ENCODE measurements at regions not wholly inside any gene's neighbourhood (a gene's known extent, or its start where the extent isn't known, plus 50 kb on each side); places are given as distances from the start of the nearest gene placed in this dataset.

DNA sequence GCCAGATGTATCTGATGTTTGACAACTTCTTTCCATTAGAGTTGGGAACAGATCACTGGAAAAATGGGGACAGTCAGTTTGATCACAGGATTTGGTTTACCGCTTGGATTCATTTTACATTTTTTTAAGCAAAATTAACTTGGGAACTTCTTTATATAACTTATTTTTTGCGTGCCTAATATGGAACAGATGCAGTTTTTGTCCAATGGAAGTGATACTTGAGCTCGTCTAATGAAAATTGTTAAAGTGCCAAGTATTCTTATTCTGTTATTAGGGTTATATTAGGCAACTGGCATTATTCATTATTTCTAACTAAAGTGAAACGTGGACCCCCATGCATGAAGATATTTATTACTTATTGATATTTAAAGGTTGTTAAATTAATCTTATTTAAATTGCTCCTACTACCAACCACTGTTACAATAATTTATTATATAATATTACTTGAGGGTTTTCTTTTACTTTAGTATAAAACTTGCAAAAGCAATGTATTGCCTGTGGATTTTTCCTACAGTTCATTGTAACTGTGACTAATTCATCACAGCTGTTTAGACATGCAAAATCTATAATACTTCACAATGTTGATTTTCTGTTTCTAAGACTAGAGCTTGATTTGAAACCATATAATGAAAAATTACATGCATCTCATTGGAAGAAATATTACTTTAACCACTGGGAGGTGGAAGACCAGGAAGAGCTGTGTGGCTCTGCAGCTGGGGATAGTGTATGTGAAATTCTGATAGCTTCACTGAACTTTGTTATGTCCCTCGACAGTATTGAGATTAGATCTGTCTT, 787.3 kb upstream of the WWC1 start:
- H3K4me3 ChIP-seq: no peak overlapping the region
- no peak for DNase-seq (ENCODE audit: low spot score)
- no peak overlapping the region for H3K27ac ChIP-seq
- TF ChIP-seq, protein P1, sequence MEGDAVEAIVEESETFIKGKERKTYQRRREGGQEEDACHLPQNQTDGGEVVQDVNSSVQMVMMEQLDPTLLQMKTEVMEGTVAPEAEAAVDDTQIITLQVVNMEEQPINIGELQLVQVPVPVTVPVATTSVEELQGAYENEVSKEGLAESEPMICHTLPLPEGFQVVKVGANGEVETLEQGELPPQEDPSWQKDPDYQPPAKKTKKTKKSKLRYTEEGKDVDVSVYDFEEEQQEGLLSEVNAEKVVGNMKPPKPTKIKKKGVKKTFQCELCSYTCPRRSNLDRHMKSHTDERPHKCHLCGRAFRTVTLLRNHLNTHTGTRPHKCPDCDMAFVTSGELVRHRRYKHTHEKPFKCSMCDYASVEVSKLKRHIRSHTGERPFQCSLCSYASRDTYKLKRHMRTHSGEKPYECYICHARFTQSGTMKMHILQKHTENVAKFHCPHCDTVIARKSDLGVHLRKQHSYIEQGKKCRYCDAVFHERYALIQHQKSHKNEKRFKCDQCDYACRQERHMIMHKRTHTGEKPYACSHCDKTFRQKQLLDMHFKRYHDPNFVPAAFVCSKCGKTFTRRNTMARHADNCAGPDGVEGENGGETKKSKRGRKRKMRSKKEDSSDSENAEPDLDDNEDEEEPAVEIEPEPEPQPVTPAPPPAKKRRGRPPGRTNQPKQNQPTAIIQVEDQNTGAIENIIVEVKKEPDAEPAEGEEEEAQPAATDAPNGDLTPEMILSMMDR (IDR thresholded peaks at IDR 0.05): no peak

DNA sequence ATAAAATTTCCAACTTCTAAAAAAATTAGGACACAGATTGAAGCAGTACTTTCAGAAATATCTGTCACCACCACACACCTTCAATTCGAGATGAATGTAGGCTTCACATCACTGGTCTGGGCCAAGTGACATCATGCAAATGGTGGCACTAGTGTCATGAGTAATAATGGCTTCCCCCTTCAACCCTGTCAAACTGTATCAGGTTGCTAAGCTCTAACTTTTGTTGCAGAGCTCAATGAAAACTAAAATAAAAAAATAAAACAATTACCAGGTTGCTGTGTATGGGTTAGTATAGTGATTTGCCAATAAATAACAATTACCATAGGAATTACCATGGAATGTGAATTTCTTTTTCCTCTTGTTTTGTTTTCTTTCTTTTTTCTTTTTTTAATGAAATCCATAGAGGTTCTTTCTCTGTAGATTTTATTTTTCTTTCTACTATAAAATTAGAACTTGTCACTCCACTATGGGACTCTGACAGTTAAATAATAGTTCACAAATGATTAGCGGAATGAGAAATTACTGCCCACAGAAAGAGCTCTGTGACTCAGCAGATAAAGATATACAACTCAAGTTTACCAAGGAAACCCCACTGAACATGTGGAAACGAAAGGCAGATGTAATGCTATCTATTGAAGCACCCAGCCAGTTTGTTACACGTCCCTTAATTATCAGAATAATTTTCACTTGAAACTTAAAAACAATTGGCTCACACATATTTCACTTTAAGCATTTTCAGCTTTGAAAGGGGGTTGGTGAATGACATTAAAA, 783.8 kb upstream of the WWC1 start:
- no peak overlapping the region for H3K27ac ChIP-seq
- DNase-seq (ENCODE audit: low spot score): no peak
- TF ChIP-seq, protein P1 (IDR thresholded peaks at IDR 0.05): no peak
- H3K4me3 ChIP-seq: no peak overlapping the region

DNA sequence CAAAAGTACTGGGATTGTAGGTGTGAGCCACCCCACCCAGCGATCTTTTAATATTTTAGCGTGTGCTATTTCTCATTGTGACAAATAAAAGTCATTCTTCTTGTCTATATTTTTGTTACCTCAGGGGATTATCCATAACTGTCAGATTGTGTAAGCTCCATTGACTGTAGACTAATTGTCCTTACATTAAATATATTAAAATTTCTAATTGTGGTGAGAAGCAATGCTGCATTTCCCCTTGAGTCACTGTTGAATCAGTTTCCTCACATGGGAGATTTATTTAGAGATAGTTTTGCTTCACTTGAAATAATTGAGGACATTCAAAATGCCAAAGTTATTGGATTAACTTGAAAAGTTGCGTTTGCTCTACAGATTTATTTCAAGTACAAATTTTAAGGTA, 782.4 kb upstream of the WWC1 start:
- no peak for DNase-seq (ENCODE audit: low spot score)
- TF ChIP-seq, protein P1 (IDR thresholded peaks at IDR 0.05): no peak
- no peak overlapping the region for H3K4me3 ChIP-seq
- H3K27ac ChIP-seq: no peak overlapping the region

DNA sequence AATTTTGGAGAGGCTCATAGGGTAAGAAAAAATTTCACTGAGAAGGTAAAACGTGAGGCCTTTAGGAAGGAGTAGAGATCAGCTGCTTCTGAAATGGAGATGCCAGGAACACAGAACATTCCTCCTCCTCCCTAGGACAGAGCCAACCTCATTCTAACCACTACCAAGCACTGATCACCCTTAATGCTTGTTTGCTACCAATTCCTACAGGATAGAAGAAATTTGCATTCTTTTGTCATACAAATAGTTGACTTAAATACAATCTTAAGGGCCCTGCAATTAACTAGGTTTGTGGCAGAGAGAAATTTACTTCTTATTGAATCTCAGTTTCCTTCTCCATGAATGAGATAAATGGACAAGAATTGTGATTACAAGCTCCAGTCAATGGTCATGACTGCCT, 780.2 kb upstream of the WWC1 start:
- Histone ChIP-seq H3K27ac (no peak overlapping the region), H3K4me3 (no peak overlapping the region)
- no peak for DNase-seq (ENCODE audit: low spot score)
- TF ChIP-seq, protein P1 (IDR thresholded peaks at IDR 0.05): no peak

DNA sequence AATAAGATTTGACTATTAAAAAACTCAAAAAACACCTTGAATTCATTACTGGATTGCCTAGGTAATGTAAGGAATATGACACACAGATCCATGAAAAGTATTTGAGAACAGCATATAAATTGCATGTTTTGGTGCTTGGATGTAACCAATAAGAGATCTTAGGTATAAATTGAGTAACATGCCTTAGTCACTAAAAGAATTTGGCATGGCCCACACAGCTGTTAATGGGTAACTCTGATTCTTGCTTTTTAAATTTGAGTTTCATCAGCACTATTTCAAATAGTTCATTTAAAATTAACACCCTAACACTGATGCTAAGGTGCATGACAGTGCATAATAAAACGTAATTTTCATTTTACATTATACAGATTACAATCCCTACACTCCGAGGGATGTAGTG, 779.3 kb upstream of the WWC1 start:
- TF ChIP-seq, protein P1 (IDR thresholded peaks at IDR 0.05): no peak
- Histone ChIP-seq H3K27ac (no peak overlapping the region), H3K4me3 (no peak overlapping the region)
- DNase-seq (ENCODE audit: low spot score): no peak

DNA sequence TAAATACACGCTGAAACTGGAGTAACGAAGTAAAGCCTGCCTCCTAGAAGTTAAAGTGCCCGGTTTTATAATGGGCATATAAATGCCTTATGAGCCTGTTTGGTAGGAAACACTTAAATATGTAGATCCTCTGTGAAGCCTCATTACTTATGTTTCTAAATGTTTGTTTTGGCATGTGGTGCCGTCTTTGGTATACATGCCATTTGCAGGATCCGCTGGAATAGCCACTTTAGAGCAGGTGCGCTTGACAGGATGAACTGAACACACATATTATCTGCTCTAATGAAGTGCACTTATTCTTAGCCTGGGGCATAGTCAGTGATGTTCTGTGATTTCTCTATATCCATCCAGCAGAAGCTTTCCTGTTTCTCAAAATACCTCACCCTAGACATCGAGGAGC, 778.1 kb upstream of the WWC1 start:
- Histone ChIP-seq H3K4me3 (no peak overlapping the region), H3K27ac (no peak overlapping the region)
- TF ChIP-seq, protein P1 (IDR thresholded peaks at IDR 0.05): no peak
- DNase-seq (ENCODE audit: low spot score): no peak

DNA sequence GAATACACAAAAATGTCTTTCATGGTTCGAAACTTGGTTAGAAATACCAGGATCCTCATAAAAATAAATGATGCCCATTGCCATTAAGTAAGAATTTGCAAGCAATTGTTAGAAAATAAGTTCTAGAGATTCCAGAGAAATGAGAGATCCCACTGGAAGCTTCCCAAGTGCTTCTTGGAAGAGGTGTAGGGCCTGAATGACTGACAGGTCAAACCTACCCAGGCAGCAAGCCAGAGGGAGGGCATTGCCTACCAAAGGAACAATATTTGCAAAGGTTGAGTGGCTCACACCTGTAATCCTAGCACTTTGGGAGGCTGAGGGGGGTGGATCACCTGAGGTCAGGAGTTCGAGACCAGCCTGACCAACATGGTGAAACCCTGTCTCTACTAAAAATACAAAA, 777.0 kb upstream of the WWC1 start:
- TF ChIP-seq, protein P1 (IDR thresholded peaks at IDR 0.05): no peak
- H3K27ac ChIP-seq: no peak overlapping the region
- DNase-seq (ENCODE audit: low spot score): no peak
- H3K4me3 ChIP-seq: no peak overlapping the region
